Skeletal muscle tissue (tissue), 3 donors: ENCODE measurements at regions not wholly inside any gene's neighbourhood (a gene's known extent, or its start where the extent isn't known, plus 50 kb on each side); places are given as distances from the start of the nearest gene placed in this dataset.

Experiments used
- H3K27ac ChIP-seq: one replicate; pipeline ENCODE4 v1.7.0; 2013; ENCODE audit warnings: mild to moderate bottlenecking, low read depth, low read length, inconsistent platforms
- H3K27me3 ChIP-seq, 3 donors: one replicate each; pipeline ENCODE4 v1.7.0; 2013; ENCODE audit warnings: low read length in 3 of 3; ENCODE audit not compliant: control insufficient read depth in 3 of 3, insufficient read depth in 3 of 3
- H3K36me3 ChIP-seq, 3 donors: one replicate each; pipeline ENCODE4 v1.7.0; 2013; ENCODE audit warnings: low read length in 3 of 3; ENCODE audit not compliant: control insufficient read depth in 3 of 3, insufficient read depth in 3 of 3
- H3K4me1 ChIP-seq, 3 donors: one replicate each; pipeline ENCODE4 v1.7.0; 2013; ENCODE audit warnings: low read length in 3 of 3, mild to moderate bottlenecking in 3 of 3; ENCODE audit not compliant: control insufficient read depth in 3 of 3, insufficient read depth in 3 of 3
- H3K4me3 ChIP-seq, 3 donors: one replicate each; pipeline ENCODE4 v1.7.0; 2013; ENCODE audit warnings: low read length in 3 of 3
- H3K9ac ChIP-seq, 3 donors: one replicate each; pipeline ENCODE4 v1.7.0; 2013; ENCODE audit warnings: low read length in 3 of 3, mild to moderate bottlenecking in 3 of 3, moderate library complexity in 2 of 3, low read depth in 1 of 3
- H3K9me3 ChIP-seq, 3 donors: one replicate each; pipeline ENCODE4 v1.7.0; 2013; ENCODE audit warnings: low read length in 3 of 3; ENCODE audit not compliant: control insufficient read depth in 3 of 3
- donor health status: Osteomylitis.

- peaks cover 0 to under 1% (median 0%) of the 10 kb centered on the region in 3 donors for H3K4me1 ChIP-seq
- H3K27me3 ChIP-seq, result no peaks in the 10 kb centered on the region
- H3K9me3 ChIP-seq, result no peaks in the 10 kb centered on the region
- no peaks in the 10 kb centered on the region for H3K36me3 ChIP-seq
- no peak overlapping the region for H3K4me3 ChIP-seq
- no peak overlapping the region for H3K9ac ChIP-seq
- no peak overlapping the region for H3K27ac ChIP-seq
Observed at GRCh38 chr7:84642611-84643010, 448.0 kb upstream of the SEMA3A start.

GRCh38 chr7:84640637-84641036 is 446.0 kb upstream of the SEMA3A start:
- H3K27me3 ChIP-seq, result no peaks in the 10 kb centered on the region
- no peaks in the 10 kb centered on the region for H3K36me3 ChIP-seq
- H3K27ac ChIP-seq, result no peak overlapping the region
- H3K9ac ChIP-seq, result no peak overlapping the region
- no peaks in the 10 kb centered on the region for H3K9me3 ChIP-seq
- H3K4me3 ChIP-seq, result no peak overlapping the region
- peaks cover 0 to 2% (median 0%) of the 10 kb centered on the region in 3 donors for H3K4me1 ChIP-seq

GRCh38 chr7:84638339-84638697 is 443.7 kb upstream of the SEMA3A start:
- no peak overlapping the region for H3K9ac ChIP-seq
- H3K27me3 ChIP-seq, result no peaks in the 10 kb centered on the region
- H3K36me3 ChIP-seq, result no peaks in the 10 kb centered on the region
- H3K4me3 ChIP-seq, result no peak overlapping the region
- H3K27ac ChIP-seq, result no peak overlapping the region
- no peaks in the 10 kb centered on the region for H3K9me3 ChIP-seq
- H3K4me1 ChIP-seq, result peaks cover 0 to 2% (median 0%) of the 10 kb centered on the region in 3 donors

- Histone ChIP-seq H3K4me3 (no peak overlapping the region), H3K27me3 (no peaks in the 10 kb centered on the region), H3K36me3 (no peaks in the 10 kb centered on the region), H3K4me1 (peaks cover 0 to 2% (median 0%) of the 10 kb centered on the region in 3 donors), H3K9ac (no peak overlapping the region), H3K9me3 (no peaks in the 10 kb centered on the region), H3K27ac (peak overlapping the region; percentile 26)
Observed at GRCh38 chr7:84637568-84638338, 443.2 kb upstream of the SEMA3A start.

GRCh38 chr7:84631913-84632312 is 437.3 kb upstream of the SEMA3A start:
- Histone ChIP-seq H3K27me3 (no peaks in the 10 kb centered on the region), H3K9ac (no peak overlapping the region), H3K4me1 (no peaks in the 10 kb centered on the region), H3K27ac (no peak overlapping the region), H3K4me3 (no peak overlapping the region), H3K36me3 (no peaks in the 10 kb centered on the region), H3K9me3 (no peaks in the 10 kb centered on the region)

- Histone ChIP-seq H3K36me3 (no peaks in the 10 kb centered on the region), H3K9me3 (no peaks in the 10 kb centered on the region), H3K27me3 (no peaks in the 10 kb centered on the region), H3K4me3 (no peak overlapping the region), H3K27ac (no peak overlapping the region), H3K9ac (no peak overlapping the region), H3K4me1 (no peaks in the 10 kb centered on the region)
Observed at GRCh38 chr7:84629640-84630318, 435.2 kb upstream of the SEMA3A start.

GRCh38 chr7:84629216-84629615 is 434.6 kb upstream of the SEMA3A start:
- Histone ChIP-seq H3K4me3 (no peak overlapping the region), H3K9me3 (no peaks in the 10 kb centered on the region), H3K4me1 (no peaks in the 10 kb centered on the region), H3K36me3 (no peaks in the 10 kb centered on the region), H3K9ac (no peak overlapping the region), H3K27me3 (no peaks in the 10 kb centered on the region), H3K27ac (no peak overlapping the region)

GRCh38 chr7:84627250-84627649 is 432.7 kb upstream of the SEMA3A start:
- Histone ChIP-seq H3K9ac (no peak overlapping the region), H3K4me3 (no peak overlapping the region), H3K36me3 (no peaks in the 10 kb centered on the region), H3K27me3 (no peaks in the 10 kb centered on the region), H3K27ac (no peak overlapping the region), H3K4me1 (no peaks in the 10 kb centered on the region), H3K9me3 (no peaks in the 10 kb centered on the region)

GRCh38 chr7:84624927-84625326 is 430.3 kb upstream of the SEMA3A start:
- no peaks in the 10 kb centered on the region for H3K27me3 ChIP-seq
- no peaks in the 10 kb centered on the region for H3K9me3 ChIP-seq
- no peaks in the 10 kb centered on the region for H3K4me1 ChIP-seq
- no peak overlapping the region for H3K4me3 ChIP-seq
- H3K36me3 ChIP-seq, result no peaks in the 10 kb centered on the region
- no peak overlapping the region for H3K9ac ChIP-seq
- H3K27ac ChIP-seq, result no peak overlapping the region

GRCh38 chr7:84624527-84624926 is 429.9 kb upstream of the SEMA3A start:
- H3K27me3 ChIP-seq, result no peaks in the 10 kb centered on the region
- H3K27ac ChIP-seq, result no peak overlapping the region

More at GRCh38 chr7:84624527-84624926, 429.9 kb upstream of the SEMA3A start:
- no peak overlapping the region for H3K9ac ChIP-seq
- H3K36me3 ChIP-seq, result no peaks in the 10 kb centered on the region
- no peak overlapping the region for H3K4me3 ChIP-seq
- no peaks in the 10 kb centered on the region for H3K4me1 ChIP-seq
- no peaks in the 10 kb centered on the region for H3K9me3 ChIP-seq
